GM19372 (cell line): ENCODE measurements at regions not wholly inside any gene's neighbourhood (a gene's known extent, or its start where the extent isn't known, plus 50 kb on each side); places are given as distances from the start of the nearest gene placed in this dataset.
"Not testable (repeated sequence)": the region's sequence is repeated elsewhere in the genome, so short reads cannot be mapped to it uniquely, and the experiment has no call there.

ENCODE experiments used
- ATAC-seq: cut with Tn5 transposase; IDR thresholded peaks from one replicate; pipeline ENCODE4 v1.9.1; 2021; ENCODE audit warnings: mild to moderate bottlenecking, low read depth, moderate library complexity; ENCODE audit not compliant: unreplicated experiment

DNA sequence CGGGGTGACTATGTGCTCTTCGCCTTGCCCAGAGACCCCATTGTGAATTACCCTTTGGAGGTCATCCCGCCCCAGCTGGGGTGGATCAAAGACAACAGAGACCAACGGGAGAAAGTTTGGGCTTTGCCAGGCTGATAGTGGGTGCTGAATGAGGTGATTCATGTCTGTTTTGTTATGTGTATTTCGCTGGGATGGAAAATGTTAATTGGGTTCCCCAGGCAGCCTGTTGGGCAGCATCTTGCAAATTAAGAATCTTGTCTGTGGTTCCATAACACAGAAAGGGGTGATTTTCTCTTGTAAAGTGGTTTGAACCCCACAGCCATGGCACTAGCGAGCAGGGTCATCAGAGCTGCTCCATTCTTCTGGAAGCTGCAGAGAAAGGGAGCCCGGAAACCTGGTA lies 63.1 kb upstream of the UNC93A start:
- ATAC-seq = no peak

DNA sequence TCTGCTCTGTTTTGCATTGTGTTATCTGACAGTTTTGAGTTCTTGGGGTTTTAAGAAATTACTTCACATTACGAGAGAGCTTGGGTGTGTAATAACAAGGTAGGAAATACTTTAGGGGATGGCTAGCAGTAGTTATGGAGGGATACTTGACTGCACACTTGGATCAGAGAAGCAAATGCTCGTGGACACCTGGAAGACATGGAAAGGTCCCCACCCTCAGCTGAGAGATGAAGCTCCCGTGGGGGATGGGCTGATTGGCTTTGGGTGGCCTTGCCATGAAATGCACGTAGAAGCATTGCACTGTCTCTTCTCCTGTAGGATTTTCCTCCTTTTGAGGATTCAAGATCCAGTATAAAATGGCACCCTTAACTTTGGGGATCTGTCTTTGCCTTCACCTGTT lies 61.5 kb upstream of the UNC93A start:
- ATAC-seq = no peak

DNA sequence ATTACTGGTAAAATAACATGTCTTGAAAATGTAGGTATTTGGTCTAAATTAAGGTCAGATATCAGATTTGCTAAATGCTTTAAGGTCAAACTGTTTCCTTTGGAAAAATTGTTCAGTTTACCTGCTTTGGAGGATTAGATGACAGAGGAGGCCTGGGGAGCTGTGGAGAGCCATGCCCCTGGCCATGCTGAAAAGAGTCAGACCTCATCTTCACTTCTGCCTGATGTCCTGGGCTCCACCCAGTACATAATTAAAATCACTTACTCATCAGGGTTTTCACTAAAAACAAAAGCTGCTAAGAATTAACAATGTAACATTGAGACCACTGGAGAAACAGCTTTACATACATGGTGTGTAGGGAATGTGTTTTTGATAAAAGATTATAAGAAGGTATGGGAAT lies 60.8 kb upstream of the UNC93A start:
- ATAC-seq = no peak

DNA sequence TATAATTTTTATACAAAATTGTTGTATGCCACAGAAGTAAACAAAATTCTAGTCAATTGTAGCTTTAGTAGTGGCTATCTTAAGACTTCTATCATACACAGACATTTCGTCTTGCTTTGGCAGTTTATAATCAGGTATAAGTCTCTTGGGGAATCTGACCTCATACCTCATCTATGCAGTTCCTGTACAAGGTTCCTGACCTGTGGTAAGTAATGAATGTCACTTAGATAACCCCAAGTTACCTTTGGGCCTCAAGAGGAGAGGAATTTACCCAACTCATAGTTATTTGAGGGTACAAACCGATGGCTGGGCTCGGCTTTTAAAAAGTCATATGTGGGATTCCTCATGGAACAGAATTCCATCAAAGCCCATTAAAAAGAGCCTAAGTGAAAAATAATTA lies 58.8 kb upstream of the UNC93A start:
- no peak for ATAC-seq

DNA sequence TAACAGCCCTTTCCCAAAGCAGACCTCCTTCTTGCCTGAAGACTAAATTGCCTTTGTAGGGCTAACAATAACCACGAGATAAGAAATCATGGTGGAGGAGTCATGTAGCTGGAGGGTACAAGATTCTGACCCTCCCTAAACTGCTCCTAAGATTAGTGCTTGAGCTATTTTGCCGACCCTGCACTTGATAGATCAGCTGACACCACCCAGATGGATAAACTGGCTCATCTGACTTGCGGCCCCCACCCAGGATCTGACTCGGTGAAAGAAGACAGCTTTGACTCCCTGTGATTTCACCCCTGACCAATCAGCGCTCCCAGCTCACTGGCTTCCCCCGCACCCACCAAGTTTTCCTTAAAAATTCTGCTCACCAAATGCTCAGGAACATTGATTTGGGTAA lies 57.6 kb upstream of the UNC93A start:
- no peak for ATAC-seq

DNA sequence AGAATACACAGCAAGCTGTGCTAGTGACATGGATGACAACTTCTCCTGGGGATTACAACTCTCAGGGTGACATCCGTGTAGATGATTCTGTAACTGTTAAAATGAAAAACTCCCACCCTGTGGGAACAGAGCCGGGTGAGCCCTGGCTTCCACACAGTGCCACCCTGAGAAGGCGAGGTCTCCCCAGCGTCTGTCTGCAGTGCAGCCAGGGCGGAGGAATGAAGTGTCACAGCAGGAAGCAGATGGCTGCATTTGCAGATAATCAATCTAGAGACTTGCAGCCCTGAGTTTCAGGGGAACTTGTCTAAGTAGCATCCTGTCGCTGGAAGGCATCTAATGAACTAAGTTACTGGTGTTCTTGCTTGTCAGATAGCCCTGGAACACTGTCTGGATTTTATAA lies 56.5 kb upstream of the UNC93A start:
- ATAC-seq = not testable (repeated sequence)

DNA sequence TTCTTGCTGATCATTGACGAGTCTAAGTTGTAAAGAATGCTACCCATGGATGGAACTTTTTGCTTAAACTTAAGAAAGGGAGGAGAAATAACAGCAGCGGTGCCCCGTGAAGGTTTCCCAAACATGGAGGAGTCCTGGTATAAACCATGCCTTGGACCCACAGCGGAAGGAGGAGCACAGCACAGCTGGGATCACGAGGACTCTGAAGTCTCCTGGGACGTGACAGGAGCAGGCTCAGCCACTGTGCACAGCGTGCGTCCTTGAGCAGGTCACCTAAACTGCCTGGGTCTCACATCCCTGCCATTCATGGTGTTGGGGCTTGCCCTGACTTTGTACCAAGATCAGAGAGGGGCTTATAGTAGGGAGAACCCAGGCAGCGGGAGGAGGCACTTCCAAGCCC lies 56.1 kb upstream of the UNC93A start:
- ATAC-seq = no peak

DNA sequence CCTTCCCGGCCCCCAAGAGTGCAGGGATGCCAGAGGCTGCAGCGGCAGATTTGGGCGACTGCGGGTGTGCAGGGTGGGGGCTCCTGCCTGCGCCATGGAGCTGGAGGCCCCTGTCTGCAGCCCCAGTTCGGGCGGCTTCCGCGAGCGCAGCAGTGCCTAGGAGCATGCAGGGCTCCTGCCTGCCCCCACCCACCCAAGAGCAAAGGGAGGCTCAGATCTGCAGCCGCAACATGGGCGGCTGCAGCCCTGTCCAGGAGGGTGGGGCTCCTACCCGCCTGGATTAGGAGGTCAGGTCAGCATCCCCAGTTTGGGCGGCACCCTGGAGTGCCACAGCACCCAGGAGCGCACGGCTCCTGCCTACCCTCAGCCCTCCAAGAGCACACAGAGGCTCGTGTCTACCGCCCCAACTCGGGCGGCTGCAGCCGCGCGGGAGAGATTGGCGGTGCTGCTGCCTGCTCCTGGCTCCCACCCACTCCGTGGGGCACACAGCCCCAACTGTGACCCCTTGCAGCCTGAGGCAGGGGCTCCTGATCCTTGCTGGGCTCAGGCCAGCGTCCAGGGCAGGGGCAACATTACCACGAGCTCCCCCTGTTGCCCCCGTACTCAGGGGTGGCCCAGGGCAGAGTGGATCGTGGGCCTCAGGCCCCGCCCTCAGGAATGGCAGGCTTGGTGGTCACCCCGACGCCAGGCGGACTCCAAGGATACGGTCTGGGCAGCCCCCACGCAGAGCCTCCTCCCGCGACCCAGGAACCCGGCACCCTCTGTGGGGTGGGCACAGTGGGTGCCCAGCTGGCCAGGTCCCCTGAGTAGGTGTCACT lies 55.5 kb upstream of the UNC93A start:
- no peak for ATAC-seq

DNA sequence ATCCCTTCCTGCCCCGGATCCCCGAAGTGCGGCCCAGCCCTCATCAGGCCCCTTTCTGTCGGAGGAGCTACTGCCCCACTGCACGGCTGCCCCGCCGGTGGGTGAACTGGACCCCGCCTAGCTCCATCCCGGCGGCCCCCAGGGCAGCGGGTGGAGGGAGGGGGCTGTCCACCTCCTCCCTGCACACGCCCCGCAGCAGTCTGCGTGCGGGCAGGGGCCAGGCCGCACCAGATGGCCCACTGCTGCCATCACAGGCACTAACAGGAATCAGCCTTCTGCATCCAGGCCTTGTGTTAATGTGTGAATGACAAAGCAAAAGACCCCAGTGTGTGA lies 54.9 kb upstream of the UNC93A start:
- ATAC-seq = no peak

DNA sequence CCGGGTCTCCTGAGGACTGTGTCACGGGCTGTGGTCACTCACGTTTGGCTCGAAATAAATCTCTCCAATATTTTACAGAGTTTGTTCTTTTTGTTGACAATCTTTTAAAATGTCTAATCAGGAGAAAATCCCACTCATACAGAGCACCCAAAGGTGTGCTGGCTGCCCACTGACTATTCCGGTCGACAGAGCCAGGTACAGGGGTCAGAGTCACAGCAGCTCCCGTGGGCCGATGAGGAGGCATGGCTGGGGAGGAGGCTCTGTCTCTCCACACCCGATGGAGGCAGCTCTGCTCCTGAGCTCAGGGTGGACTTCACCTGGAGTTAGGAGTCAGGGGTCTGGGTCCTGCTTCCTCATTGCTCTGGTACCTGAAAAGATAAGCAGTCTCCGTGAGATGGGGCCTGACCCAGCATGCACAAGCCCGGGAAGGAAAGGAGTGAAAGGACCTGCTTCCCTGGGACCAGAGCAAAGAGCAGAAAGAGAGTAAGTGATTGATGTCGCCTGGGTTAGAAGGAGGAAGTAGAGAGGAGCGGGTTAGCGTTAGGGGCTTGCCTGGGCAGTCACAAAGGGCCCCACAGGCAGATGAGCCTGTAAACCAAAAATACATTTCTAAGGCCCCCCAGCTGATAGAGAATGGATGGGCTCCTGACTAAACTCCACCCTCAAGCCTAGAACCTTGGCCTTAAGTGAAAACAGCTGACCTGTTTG lies 53.5 kb upstream of the UNC93A start:
- no peak for ATAC-seq

DNA sequence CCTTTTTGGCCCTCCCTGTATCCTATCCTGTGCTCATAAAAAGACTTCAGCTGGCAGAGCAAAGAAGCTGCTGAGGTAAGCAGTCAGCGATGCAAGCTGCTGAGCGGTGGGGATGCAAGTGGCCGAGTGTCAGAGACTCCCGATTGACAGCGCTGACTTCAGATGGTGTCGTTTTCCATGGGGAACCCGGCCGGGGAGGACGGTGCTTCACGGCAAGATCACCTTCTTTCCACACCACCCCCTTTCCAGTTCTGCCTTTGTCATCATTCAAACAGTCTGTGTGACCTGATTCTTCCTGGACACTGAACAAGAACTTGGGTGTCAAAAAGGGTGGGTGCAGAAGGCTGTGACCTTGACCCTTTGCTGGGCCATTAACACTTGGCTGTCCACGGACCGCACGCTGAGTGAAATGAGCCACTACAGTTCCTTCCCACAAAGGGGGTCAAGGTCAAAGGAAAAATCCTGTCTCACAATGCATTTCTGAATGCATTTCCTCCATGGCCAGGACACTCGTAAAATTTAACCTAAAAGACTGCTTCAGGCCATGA lies 52.9 kb upstream of the UNC93A start:
- ATAC-seq = no peak

DNA sequence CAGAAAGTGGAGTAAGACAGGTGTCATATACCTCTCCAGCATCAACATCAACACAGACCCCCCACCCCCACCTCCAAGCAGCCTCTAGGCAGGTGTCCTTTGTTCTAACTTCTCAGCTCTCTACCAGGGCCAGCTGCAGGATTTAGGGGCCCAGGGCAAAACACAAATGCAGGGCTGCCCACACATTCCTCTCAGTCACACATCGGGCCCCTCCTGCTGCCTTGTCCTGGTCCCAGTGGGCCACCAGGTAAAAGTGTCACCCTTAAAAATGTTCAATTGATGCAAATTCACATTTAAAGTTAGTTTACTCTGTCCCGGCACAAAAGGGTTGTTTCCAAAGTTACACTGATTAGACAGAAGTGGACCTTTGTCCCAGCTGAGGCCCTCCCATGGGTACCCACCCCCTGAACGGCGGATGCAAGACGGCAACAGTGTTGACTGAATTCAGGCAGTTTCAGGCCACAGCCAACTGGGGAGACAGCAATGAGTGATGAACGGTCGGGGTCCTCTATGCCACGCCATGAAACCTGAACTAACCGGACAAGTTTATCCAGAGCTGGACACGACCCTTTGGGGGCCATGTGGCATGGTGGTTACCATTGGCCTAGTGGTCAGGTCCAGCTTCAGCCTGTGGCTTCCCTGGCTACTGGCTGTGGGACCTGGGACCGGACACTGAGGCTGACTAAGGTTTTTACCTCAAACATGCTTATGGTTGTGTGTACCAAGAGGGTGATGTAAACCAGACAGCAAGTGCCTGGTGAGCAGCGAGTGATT lies 52.2 kb upstream of the UNC93A start:
- ATAC-seq = no peak

DNA sequence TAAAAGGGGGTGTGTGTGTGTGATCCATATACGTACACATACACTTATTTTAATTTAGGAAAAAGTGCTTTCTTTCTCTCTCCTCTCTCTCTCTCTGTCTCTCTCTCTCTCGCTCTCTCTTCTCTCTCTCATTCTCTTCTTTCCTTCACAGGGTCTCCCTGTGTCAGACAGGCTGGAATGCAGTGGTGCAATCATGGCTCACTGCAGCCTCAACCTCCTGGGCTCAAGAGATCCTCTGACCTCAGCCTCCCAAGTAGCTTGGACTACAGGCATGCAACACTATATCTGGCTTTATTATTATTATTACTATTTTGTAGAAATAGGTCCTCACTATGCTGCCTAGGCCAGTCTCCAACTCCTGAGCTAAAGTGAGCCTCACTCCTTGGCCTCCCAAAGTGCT lies 51.6 kb upstream of the UNC93A start:
- not testable (repeated sequence) for ATAC-seq

DNA sequence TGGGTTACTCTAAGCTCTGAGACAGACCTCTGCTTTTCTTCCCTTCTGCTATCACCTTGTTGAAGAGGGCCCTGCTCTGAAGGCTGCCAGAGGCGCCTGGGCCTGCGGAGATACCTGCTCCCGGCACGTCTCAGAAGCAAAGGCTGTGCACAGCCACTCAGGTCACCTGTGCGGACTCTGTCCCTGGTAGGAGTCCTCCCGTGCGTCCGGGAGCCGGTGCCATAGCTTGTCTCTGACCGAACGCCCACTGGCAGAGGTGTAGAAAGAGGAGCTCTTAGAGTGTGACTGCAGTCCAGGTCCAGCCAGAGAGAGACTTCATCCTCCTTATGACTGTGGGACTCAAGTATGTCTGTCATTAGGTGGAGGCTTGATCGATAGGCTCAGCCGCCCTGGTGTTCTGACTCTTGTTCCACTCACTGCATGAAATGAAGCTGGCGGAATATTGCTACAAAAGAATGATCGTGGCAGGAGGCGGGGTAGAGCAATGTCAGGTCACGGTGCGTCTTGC lies 51.0 kb upstream of the UNC93A start:
- ATAC-seq = no peak
